Fibroblast of skin of back (primary cell): ENCODE measurements at regions not wholly inside any gene's neighbourhood (a gene's known extent, or its start where the extent isn't known, plus 50 kb on each side); places are given as distances from the start of the nearest gene placed in this dataset.

Source experiments
- DNase-seq: peaks from one replicate; pipeline ENCODE4 v3.0.0-alpha.2; 2013

GRCh38 chr10:93180482-93180931 lies 106.8 kb downstream of the CYP26A1 start:
- peak; percentile 72 for DNase-seq

- no peak for DNase-seq
Observed at GRCh38 chr10:93181271-93182048, 107.8 kb downstream of the CYP26A1 start.

GRCh38 chr10:93182049-93182327 lies 108.3 kb downstream of the CYP26A1 start:
- no peak for DNase-seq

GRCh38 chr10:93182790-93183189 lies 109.1 kb downstream of the CYP26A1 start:
- no peak for DNase-seq

GRCh38 chr10:93186653-93187052 lies 113.0 kb downstream of the CYP26A1 start:
- no peak for DNase-seq

- no peak for DNase-seq
Observed at GRCh38 chr10:93189944-93190343, 116.3 kb downstream of the CYP26A1 start.

DNA sequence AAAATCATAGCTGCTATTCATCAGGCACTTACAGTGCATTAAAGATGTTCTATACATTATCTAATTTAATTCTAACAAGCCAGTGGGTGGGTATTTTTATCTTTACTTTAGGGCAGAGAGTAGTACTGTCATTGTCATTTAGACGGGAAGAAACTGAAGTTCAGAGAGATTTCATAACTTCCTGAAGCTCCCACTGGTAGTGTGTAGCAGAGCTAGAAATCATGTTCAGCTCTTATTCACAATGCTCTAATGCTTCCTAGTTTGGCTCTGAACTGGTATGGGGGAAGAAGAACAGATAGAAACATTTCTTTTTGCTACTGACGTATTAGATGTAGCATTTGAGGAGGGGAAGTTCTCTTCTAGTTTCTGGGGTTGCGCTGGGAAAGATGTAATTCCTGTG lies 116.7 kb downstream of the CYP26A1 start:
- DNase-seq: no peak

DNA sequence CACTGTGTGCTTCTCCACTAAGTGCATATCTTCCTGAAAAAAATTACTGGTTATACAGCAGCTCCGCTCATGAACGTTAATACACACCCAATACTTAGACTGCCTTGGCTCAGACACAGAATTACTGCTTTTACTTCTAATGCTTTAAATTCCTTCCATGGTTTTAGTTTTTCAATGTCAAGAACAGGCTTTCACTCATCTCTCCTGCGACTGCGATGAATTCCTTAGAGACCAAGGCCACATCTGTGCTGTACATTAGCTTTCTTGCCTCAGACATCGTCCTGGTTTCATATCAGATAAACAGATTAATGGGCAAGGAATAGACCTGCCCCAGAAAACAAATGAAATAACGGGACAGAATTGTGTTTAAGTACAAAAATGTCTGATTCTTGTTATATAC lies 120.2 kb downstream of the CYP26A1 start:
- peak; percentile 30 for DNase-seq

- DNase-seq: no peak
Observed at GRCh38 chr10:93198401-93199131, 124.9 kb downstream of the CYP26A1 start.

DNA sequence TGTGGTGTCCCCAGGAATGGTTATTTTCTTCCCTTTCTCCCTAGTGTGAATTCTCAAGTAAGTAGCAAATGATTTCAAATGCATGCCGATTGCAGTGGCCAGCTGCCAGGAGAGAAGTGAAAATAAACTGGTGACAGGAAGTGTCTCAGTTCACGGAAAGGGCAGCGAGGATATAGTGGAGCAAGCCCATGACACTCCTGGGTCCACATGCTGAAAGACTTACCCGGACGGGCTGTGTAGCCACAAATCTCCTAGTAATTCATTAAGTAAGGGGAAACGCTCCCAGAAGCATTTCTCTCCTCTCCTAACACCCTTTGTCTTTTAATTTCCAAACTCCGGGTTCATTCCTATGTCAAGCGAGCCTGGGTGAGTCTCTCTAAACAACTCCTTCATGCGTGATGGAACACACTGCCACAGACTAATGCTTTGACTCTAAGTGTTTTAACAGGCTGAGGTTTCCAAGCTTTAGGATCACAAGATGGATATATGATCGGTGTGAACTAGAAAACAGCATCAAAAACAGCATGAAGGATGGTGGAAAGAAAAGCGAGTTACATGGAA lies 125.6 kb downstream of the CYP26A1 start:
- peak; percentile 92 for DNase-seq

DNA sequence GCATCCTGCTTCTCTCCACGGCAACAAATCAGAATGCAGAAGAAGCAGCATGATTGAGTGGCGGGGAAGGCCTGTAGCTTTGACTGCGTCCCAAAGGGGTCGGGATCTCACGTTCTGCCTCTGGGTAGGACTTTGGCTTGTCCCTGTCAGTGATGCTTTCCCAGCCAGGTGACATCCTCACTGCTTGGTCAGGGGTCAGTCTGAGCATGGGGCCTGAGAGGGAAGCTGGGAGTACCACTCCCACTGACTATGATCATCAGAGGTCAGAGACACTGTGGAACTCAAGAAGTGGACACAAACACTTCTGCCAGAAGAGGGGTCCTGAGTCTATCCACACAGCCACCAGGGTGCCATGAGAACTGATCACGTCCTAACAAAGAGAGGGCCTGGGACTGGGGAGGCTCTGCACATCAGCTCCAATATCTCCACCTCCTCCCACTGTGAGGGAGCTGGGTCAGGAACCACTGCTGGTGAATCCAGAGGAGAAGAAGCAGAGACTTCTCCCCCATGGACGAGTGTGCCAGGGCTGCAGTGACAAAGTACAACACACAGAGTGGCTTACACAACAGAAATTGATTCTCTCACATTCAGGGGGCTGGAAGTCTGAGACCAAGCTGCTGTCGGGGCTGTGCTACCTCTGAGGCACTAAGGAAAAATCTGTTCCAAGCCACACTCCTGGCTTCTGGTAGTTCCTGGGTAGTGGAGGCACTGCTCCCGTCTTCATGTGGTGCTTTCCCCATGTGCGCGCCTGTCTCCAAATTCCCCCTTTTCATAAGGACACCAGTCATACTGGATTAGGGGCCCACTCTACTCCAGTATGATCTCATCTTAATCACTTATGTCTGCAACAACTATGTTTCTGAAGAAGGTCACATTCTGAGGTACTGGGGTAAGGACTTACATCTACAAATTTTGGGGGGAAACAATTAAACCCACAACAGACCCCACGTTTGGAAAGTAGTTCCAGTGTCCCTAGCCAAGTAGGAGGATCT lies 131.1 kb downstream of the CYP26A1 start:
- no peak for DNase-seq

DNA sequence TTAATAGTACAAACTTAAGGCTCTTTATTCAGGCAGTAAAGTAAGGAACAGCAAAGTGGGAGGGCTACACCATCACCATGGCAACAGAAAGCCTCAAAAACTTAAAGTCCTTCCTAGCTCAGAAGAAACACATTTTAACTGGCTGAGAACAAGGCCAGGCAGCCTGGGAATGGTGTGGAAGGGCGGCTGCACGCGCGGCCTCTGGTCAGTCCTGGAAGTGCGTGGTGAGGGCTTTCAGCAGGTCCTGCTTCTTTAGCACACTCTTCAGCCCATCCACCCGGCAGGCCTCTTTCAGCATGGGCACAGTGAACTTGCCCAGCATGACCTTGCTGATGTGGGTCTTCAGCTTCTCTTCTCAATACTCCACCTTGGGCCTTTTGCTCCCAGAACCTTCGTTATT lies 133.0 kb downstream of the CYP26A1 start:
- DNase-seq: no peak

DNA sequence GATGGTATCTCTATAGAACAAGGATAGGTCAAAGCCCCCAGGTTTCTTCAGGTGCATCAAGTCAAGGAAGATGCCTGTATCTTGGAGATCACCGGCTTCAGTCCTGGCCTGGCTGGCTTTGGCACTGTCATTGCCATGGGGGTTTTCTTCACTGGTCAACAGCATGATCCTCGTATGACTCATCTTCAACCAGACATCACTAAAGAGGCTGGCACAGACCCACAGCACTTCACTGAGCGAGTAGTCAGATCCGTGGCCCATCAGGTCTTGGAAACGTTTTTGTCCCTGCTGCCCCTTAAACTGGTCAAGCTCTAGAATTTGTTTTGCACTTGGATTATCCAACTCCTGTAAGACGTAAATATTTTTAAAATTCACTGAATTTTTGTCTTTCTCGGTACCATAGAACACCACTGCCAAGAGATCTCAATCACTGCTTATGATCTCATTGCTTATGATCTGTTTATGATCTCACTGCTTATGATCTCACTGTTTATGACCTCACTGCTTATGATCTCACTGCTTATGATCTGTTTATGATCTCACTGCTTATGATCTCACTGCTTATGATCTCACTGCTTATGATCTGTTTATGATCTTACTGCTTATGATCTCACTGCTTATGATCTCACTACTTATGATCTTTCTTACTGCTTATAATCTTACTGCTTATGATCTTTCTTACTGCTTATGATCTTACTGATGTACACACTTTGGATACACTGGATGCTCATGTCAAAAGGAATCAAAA lies 135.2 kb downstream of the CYP26A1 start:
- DNase-seq: peak; percentile 37

DNA sequence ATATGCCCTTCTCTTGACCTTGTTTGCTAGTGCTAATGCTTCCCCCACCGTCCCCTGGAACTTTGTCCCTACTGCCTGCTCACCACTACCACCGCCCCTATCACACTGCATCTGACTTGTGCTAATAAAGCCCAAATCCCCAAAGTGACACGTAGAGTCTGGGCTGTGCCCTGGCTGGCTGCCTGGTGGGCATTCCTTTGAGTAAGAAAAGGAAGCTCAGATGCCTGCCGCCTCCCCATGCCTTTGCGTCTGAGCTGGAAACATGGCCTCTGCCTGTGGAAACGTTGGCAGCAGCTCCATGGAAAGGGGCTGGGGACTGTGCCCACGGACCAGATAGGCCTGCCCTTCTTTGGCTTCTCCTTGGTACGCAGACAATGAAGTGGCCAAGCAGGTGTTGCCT lies 138.3 kb downstream of the CYP26A1 start:
- peak; percentile 25 for DNase-seq

DNA sequence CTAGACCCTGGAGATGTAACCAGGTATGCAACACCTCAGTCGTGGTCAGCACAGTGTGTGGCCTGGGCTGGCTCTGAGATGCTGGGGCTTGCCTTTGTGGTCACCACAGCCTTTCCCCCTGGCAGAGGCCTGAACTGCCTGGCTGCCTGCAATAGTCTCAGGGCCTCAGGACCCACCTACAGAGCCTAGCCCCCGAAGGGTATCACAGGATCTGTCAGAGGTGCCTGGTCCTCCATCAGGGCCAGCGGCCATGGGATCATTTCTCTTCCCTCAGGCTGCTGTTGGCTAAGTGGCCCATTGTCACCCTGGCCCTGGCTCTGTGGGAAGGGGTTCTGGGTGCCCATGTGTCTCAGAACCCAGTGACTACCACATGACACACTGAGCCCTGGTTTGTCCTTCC lies 141.6 kb downstream of the CYP26A1 start:
- no peak for DNase-seq

DNA sequence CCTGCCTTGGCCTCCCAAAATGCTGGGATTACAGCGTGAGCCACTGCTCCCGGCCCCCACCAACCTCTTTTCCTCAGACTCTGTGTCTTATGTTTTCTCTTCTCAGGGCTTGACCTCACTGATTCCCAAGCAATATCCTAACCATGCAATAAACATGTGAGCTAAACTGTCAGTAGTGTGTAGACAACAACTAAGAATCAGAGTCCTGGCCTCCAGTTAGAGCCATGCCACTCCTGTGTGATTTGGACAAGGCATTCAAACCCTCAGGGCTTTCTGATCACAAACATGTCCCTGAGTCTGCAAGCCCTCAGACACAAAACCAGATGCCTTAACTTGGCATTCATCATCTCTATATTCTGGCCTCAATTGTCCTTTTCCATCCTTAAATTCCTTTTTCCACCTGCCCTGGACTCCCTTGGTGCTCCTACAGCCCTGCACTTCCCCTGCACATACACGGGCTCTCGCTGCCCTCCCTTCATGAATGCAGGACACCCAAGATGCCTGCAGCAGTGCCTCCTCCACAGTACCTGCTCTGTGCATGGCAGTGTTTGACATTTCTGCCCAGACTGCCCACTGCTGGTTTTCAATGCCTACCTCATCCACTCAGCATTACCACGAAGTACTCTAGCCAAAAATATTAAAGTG lies 142.8 kb downstream of the CYP26A1 start:
- no peak for DNase-seq

- DNase-seq: no peak
Observed at GRCh38 chr10:93218386-93218785, 144.7 kb downstream of the CYP26A1 start.

DNA sequence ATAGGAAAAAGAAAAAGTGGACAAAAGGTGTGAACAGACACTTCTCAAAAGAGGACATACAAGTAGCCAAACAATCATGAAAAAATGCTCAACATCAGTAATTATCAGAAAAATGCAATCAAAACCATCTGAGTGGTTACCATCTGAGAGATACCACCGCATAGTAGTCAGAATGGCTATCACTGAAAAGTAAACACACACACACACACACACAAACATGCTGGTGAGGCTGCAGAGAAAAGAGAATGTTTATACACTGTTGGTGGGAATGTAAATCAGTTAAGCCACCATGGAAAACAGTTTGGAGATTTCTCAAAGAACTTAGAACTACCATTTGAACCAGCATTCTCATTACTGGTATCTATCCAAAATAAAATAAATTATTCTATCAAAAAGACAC lies 145.7 kb downstream of the CYP26A1 start:
- DNase-seq: peak; percentile 43

DNA sequence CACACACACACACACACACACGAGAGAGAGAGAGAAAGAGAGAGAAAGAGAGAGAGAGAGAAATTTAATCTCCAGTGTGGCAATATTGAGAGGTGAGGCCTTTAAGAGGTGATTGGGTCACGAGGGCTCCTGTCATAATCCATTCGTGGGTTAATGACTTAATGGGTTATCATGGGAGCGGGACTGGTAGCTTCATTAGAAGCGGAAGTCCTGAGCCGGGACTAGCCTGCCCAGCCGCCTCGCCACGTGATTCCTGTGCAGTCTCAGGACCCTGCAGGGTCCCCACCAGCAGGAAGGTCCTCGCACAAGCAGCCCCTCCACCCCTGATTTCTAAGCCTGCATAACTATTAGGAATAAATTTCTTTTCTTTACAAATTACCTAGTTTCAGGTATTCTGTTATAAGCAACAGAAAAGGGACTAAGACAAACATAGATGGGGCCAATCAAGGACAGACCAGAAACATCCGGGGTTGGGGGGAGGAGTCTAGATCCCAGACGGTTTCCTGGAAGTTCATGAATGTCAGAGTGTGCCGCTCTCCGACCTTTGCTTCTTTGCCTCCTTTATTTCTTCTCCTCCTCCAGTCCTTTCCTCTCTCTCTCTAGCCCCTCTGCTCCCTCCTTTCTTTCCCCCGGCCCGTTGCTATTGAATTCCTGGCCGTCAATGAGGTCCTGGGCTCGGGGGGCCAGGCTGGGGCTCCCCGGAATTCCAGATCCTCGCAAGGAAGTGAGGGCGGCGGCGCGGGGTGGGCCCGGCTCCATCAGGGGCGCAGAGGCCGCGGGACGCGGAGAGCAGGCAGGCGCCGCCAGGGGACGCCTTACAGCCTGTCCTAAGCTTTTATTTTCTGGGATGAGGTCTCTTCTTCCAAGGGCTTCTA lies 146.8 kb downstream of the CYP26A1 start:
- no peak for DNase-seq

GRCh38 chr10:93221171-93221496 lies 147.4 kb downstream of the CYP26A1 start:
- no peak for DNase-seq

GRCh38 chr10:93221521-93221920 lies 147.8 kb downstream of the CYP26A1 start:
- DNase-seq: no peak
